HG03571 (cell line): ENCODE measurements at regions not wholly inside any gene's neighbourhood (a gene's known extent, or its start where the extent isn't known, plus 50 kb on each side); places are given as distances from the start of the nearest gene placed in this dataset.
"Not testable (repeated sequence)": the region's sequence is repeated elsewhere in the genome, so short reads cannot be mapped to it uniquely, and the experiment has no call there.

ENCODE experiments used
- ATAC-seq: cut with Tn5 transposase; IDR thresholded peaks from one replicate; pipeline ENCODE4 v1.9.1; 2021; ENCODE audit not compliant: unreplicated experiment

- ATAC-seq: no peak
Measured at GRCh38 chr17:68097161-68097805, 61.7 kb downstream of the KPNA2 start.

DNA sequence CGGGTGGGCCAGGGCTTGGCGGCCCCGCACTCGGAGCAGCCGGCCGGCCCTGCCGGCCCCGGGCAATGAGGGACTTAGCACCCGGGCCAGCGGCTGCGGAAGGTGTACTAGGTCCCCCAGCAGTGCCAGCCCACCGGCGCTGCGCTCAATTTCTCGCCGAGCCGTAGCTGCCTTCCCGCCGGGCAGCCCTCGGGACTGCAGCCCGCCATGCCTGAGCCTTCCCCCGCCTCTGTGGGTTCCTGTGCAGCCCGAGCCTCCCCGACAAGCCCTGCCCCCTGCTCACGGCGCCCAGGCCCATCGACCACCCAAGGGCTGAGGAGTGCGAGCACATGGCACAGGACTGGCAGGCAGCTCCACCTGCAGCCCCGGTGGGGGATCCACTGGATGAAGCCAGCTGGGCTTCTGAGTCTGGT, 63.8 kb downstream of the KPNA2 start:
- ATAC-seq: not testable (repeated sequence)

GRCh38 chr17:68100000-68100641, 64.6 kb downstream of the KPNA2 start:
- ATAC-seq: no peak

GRCh38 chr17:68101075-68101986, 65.8 kb downstream of the KPNA2 start:
- ATAC-seq: no peak

DNA sequence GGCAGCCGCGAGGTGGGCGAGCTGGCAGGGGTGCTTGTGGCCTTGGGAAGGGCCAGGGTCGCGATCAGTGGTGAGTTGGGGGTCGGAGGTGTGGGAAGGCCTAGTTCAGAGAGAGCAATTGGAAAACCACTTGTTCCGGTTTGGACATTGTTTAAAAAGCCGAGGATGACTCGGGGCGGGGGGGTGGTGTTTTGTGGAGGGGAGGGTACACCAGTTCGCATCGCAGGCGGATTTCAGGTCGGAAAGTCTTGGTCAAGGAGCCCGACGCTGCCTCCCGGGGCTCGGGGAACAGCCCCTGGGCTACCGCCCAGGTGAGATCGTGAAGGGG, 66.4 kb downstream of the KPNA2 start:
- ATAC-seq: no peak

DNA sequence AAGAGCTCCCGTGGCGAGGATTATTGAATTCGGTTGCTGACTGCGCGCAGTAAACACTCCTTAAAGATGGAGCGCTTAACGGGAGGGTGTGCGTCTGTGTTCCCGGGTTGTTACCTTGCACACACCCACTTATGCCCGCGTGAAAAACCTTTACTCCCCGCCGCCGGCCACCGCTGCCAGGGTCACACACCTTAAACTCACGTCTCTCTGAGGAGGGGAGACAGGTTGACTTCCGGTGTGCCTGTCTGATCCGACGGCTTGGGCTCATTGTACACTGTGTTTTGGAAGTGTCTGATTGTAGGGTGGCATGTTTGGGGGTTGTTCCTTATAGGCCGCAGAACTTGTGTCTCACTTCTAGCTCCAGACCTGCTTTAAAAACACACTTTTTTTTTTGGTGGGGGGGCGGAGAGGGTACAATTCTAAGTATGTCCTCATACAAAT, 66.8 kb downstream of the KPNA2 start:
- no peak for ATAC-seq

- no peak for ATAC-seq
Measured at GRCh38 chr17:68103148-68103547, 67.6 kb downstream of the KPNA2 start.

DNA sequence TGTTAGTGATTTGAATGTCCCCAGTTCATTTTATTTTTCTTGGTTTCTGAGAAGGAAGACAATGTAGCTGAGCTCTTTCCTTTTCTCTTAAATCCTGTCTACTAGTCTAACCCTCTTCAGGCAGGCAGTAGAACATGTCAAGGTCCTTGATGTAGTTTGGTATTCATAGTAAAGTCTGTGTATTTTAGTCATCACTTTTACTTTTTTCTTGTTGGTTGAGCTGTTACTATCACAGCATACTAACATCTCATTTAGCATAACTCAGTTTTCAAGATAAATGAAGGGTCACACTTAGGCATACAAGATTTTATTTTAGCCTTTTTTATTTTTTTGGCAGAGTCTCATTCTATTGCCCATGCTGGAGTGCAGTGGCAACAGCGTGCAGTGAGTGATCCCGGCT, 70.5 kb downstream of the KPNA2 start:
- no peak for ATAC-seq

DNA sequence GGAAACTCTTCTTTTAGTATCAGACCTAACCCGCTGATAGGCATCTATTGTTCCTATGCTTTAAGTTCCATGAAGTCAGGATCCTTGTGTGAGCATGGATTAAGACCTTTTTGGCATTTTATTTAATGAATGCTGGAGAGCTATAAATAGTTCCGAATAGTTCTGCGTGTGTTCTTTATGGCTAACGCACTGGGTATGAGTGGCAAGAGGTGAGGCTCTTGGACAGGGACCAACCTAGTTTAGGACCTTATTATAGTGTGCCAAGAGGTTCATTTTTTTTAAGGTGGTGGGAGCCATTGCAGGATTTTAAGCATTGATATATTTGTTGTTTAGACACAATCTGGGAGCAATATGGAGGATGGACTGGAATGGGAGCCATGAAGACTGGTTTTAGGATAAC, 71.8 kb downstream of the KPNA2 start:
- no peak for ATAC-seq

- no peak for ATAC-seq
Measured at GRCh38 chr17:68108313-68109000, 72.9 kb downstream of the KPNA2 start.

- not testable (repeated sequence) for ATAC-seq
Measured at GRCh38 chr17:68109404-68109803, 73.9 kb downstream of the KPNA2 start.

DNA sequence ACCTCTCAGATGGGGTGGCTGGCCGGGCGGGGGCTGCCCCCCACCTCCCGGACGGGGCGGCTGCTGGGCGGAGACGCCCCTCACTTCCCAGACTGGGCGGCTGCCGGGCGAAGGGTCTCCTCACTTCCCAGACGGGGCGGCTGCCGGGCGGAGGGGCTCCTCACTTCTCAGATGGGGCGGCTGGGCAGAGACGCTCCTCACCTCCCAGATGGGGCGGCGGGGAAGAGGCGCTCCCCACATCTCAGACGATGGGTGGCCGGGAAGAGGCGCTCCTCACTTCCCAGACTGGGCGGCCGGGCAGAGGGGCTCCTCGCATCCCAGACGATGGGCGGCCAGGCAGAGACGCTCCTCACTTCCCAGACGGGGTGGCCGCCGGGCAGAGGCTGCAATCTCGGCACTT, 80.7 kb downstream of the KPNA2 start:
- not testable (repeated sequence) for ATAC-seq

GRCh38 chr17:68122587-68122986, 87.1 kb downstream of the KPNA2 start:
- no peak for ATAC-seq

GRCh38 chr17:68125111-68125870, 89.8 kb downstream of the KPNA2 start:
- no peak for ATAC-seq

DNA sequence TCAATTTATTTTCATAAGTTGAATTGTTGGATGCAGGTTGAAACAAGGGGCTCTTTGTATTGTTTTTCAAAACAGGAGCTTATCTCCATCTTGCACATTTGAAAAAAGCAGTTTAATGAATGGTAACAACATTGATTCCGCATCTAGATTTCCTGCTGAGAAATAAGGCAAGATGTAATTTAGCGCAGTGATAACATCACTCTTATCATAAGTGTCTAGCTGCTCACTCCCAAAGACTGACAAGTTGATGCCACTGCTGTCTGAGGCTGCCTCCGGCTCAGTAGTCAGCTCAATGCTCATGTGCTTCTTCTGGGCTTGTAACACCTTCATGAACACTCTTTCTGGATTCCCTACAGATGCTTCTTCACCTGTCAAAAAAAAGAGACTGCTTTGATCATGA, 92.4 kb downstream of the KPNA2 start:
- no peak for ATAC-seq

GRCh38 chr17:68131456-68131855, 95.9 kb downstream of the KPNA2 start:
- no peak for ATAC-seq

- no peak for ATAC-seq
Measured at GRCh38 chr17:68133346-68134045, 98.0 kb downstream of the KPNA2 start.

DNA sequence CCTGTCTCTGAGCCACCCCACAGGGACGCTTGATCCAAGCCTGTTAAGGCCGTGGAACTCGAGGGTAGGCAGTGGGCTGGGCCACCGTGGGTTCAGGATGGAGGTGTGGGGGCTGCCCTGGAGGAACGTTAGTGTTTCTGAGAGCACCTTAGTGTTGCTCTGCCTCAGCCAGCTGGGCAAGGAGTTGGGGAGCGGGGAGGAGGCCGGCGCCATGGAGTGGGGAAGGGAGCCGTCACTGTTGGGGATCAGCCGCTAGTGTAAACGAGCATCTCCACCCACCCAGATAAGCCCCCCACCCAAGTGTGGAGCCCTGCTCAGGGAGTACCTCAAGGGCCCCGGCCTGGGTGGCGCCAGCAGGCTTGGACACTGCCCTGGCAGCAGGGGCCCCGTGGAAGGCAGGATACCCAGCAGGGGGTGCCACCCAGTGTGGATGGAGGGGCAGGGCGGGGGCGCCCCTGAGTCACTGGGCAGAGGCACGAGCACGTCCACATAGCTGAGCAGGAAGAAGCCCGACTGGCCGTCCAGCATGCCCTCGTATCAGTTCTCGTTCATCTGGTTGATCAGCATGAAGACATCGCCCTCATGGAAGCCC, 98.6 kb downstream of the KPNA2 start:
- no peak for ATAC-seq

DNA sequence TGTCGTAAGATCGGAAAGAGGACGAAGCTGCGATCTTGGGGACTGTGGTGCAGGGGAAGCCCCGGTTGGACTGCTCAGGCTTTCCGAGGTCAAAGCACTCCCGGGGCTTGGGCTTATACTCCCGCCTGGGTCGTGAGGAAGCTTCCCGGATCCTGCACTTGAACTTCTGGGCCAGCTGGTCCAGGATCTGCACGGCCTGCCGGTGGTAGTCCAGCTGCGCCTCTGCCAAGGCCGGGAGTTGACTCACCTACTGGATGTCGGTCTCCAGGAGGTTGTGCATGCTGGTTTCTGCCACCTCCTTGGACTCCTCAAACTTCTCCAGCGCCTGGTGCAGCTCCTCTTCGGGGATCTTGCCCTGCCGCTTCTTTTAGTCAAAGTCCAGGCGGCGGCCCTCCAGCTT, 99.2 kb downstream of the KPNA2 start:
- no peak for ATAC-seq
